MM.1S (cell line): ENCODE measurements at regions not wholly inside any gene's neighbourhood (a gene's known extent, or its start where the extent isn't known, plus 50 kb on each side); places are given as distances from the start of the nearest gene placed in this dataset.

Experiments used
- EZH2phosphoT487 ChIP-seq: fragments of 300-600 bp; sonication (generic); IDR thresholded peaks from 2 replicates; pipeline ENCODE4 v1.6.1; 2018; ENCODE audit warnings: antibody characterized with exemption, low read length
- TF ChIP-seq, protein P1 (sequence below): fragments of 300-600 bp; sonication (generic); IDR thresholded peaks from 2 replicates; pipeline ENCODE4 v1.5.1; 2016; ENCODE audit warnings: antibody characterized with exemption, low read length, mixed read lengths

DNA sequence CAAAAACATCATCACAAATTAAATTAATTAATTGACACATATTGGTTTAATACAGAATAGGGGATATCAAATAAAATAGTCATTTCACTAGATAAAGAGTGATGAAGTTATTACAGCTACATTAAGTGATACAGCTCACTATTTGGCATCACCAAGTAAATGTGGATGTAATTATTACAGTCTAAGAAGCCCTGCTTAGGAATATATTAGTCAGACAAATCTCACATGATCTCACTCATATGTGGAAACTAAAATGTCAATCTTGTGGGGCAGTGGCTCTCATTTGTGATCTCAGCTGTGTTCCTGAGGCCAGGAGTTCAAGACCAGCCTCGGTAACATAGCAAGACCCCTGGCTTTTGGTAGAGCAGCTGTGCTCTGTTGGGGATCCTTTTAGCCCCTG, 233.4 kb upstream of the RGMB start:
- TF ChIP-seq, protein P1, sequence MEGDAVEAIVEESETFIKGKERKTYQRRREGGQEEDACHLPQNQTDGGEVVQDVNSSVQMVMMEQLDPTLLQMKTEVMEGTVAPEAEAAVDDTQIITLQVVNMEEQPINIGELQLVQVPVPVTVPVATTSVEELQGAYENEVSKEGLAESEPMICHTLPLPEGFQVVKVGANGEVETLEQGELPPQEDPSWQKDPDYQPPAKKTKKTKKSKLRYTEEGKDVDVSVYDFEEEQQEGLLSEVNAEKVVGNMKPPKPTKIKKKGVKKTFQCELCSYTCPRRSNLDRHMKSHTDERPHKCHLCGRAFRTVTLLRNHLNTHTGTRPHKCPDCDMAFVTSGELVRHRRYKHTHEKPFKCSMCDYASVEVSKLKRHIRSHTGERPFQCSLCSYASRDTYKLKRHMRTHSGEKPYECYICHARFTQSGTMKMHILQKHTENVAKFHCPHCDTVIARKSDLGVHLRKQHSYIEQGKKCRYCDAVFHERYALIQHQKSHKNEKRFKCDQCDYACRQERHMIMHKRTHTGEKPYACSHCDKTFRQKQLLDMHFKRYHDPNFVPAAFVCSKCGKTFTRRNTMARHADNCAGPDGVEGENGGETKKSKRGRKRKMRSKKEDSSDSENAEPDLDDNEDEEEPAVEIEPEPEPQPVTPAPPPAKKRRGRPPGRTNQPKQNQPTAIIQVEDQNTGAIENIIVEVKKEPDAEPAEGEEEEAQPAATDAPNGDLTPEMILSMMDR, result no peak
- TF ChIP-seq EZH2phosphoT487, result no peak
